BLaER1 (cell line): ENCODE measurements at regions not wholly inside any gene's neighbourhood (a gene's known extent, or its start where the extent isn't known, plus 50 kb on each side); places are given as distances from the start of the nearest gene placed in this dataset.

Experiments used
- H3K27ac ChIP-seq: shearing (Covaris generic); formaldehyde crosslinking; 2 replicates; pipeline ENCODE4 v1.8.1; 2022
- H3K27me3 ChIP-seq: shearing (Covaris generic); formaldehyde crosslinking; 2 replicates; pipeline ENCODE4 v1.8.1; 2022
- H3K36me3 ChIP-seq: shearing (Covaris generic); formaldehyde crosslinking; 2 replicates; pipeline ENCODE4 v1.8.1; 2022
- H3K4me1 ChIP-seq: shearing (Covaris generic); formaldehyde crosslinking; 2 replicates; pipeline ENCODE4 v1.8.1; 2022
- H3K4me2 ChIP-seq: shearing (Covaris generic); formaldehyde crosslinking; 2 replicates; pipeline ENCODE4 v1.8.1; 2022
- H3K4me3 ChIP-seq: shearing (Covaris generic); formaldehyde crosslinking; 2 replicates; pipeline ENCODE4 v1.8.1; 2022
- H3K9ac ChIP-seq: shearing (Covaris generic); formaldehyde crosslinking; 2 replicates; pipeline ENCODE4 v1.8.1; 2022
- H3K9me3 ChIP-seq: shearing (Covaris generic); formaldehyde crosslinking; 2 replicates; pipeline ENCODE4 v1.8.1; 2022
- H4K20me1 ChIP-seq: shearing (Covaris generic); formaldehyde crosslinking; 2 replicates; pipeline ENCODE4 v1.8.1; 2022
- Cebpa-rat ChIP-seq: shearing (Covaris generic); IDR thresholded peaks from 2 replicates; pipeline ENCODE4 v1.8.1; 2022

- H3K4me1 ChIP-seq: peaks cover 28% of the 10 kb centered on the region
- H3K36me3 ChIP-seq: no peaks in the 10 kb centered on the region
- no peak overlapping the region for H3K27ac ChIP-seq
- no peak for TF ChIP-seq Cebpa-rat
- H3K9me3 ChIP-seq: peaks cover 15% of the 10 kb centered on the region
- no peak overlapping the region for H3K9ac ChIP-seq
- H3K27me3 ChIP-seq: no peaks in the 10 kb centered on the region
- H4K20me1 ChIP-seq: no peaks in the 10 kb centered on the region
- no peak overlapping the region for H3K4me3 ChIP-seq
- H3K4me2 ChIP-seq: peak overlapping the region; percentile 41; the same call in 1 of the 2 replicates
Measured at GRCh38 chr10:131568866-131569265, 257.3 kb upstream of the TCERG1L start.

GRCh38 chr10:131569851-131570715 lies 258.6 kb upstream of the TCERG1L start:
- Histone ChIP-seq H3K4me1 (peaks cover 41% of the 10 kb centered on the region), H3K4me3 (no peak overlapping the region), H3K36me3 (no peaks in the 10 kb centered on the region), H3K4me2 (no peak overlapping the region), H4K20me1 (no peaks in the 10 kb centered on the region), H3K9ac (no peak overlapping the region), H3K27me3 (no peaks in the 10 kb centered on the region), H3K27ac (no peak overlapping the region), H3K9me3 (peaks cover 4% of the 10 kb centered on the region)
- TF ChIP-seq Cebpa-rat: no peak

- TF ChIP-seq Cebpa-rat: no peak
Measured at GRCh38 chr10:131570716-131571307, 259.3 kb upstream of the TCERG1L start.

GRCh38 chr10:131571346-131571745 lies 259.8 kb upstream of the TCERG1L start:
- Histone ChIP-seq H3K4me2 (no peak overlapping the region), H3K9ac (no peak overlapping the region), H3K36me3 (no peaks in the 10 kb centered on the region), H3K9me3 (no peaks in the 10 kb centered on the region), H3K27me3 (no peaks in the 10 kb centered on the region), H3K27ac (no peak overlapping the region), H3K4me3 (no peak overlapping the region), H3K4me1 (peaks cover 48% of the 10 kb centered on the region), H4K20me1 (no peaks in the 10 kb centered on the region)
- TF ChIP-seq Cebpa-rat: no peak

More at GRCh38 chr10:131570716-131571307, 259.3 kb upstream of the TCERG1L start:
- Histone ChIP-seq H4K20me1 (no peaks in the 10 kb centered on the region), H3K4me1 (peaks cover 43% of the 10 kb centered on the region), H3K27me3 (no peaks in the 10 kb centered on the region), H3K9me3 (no peaks in the 10 kb centered on the region; the same call in 1 of the 2 replicates), H3K4me2 (no peak overlapping the region), H3K36me3 (no peaks in the 10 kb centered on the region), H3K4me3 (no peak overlapping the region), H3K9ac (no peak overlapping the region), H3K27ac (no peak overlapping the region)

GRCh38 chr10:131571865-131572264 lies 260.3 kb upstream of the TCERG1L start:
- Histone ChIP-seq H3K9me3 (no peaks in the 10 kb centered on the region), H3K4me2 (no peak overlapping the region), H3K4me1 (peaks cover 50% of the 10 kb centered on the region), H3K27ac (no peak overlapping the region), H4K20me1 (no peaks in the 10 kb centered on the region), H3K9ac (no peak overlapping the region), H3K36me3 (no peaks in the 10 kb centered on the region), H3K27me3 (no peaks in the 10 kb centered on the region), H3K4me3 (no peak overlapping the region)
- TF ChIP-seq Cebpa-rat: no peak

GRCh38 chr10:131573256-131573655 lies 261.7 kb upstream of the TCERG1L start:
- Histone ChIP-seq H3K36me3 (no peaks in the 10 kb centered on the region), H3K27me3 (no peaks in the 10 kb centered on the region), H3K9me3 (no peaks in the 10 kb centered on the region), H3K4me3 (no peak overlapping the region), H3K4me2 (peak overlapping the region; percentile 67; the same call in 1 of the 2 replicates), H4K20me1 (no peaks in the 10 kb centered on the region), H3K27ac (no peak overlapping the region), H3K4me1 (peaks cover 56% of the 10 kb centered on the region), H3K9ac (no peak overlapping the region)
- no peak for TF ChIP-seq Cebpa-rat

- Histone ChIP-seq H3K27ac (peak overlapping the region; percentile 6; the same call in 1 of the 2 replicates), H3K4me1 (peaks cover 52% of the 10 kb centered on the region), H3K27me3 (no peaks in the 10 kb centered on the region), H3K36me3 (no peaks in the 10 kb centered on the region), H3K4me3 (no peak overlapping the region), H4K20me1 (no peaks in the 10 kb centered on the region), H3K9me3 (no peaks in the 10 kb centered on the region), H3K4me2 (peak overlapping the region; percentile 67), H3K9ac (no peak overlapping the region)
- no peak for TF ChIP-seq Cebpa-rat
Measured at GRCh38 chr10:131573707-131574106, 262.2 kb upstream of the TCERG1L start.

- no peaks in the 10 kb centered on the region for H3K9me3 ChIP-seq
- H3K4me3 ChIP-seq: no peak overlapping the region
- no peaks in the 10 kb centered on the region for H3K27me3 ChIP-seq
- no peaks in the 10 kb centered on the region for H3K36me3 ChIP-seq
- H3K27ac ChIP-seq: peak overlapping the region; percentile 6; the same call in 1 of the 2 replicates
- H3K9ac ChIP-seq: no peak overlapping the region
- no peak for TF ChIP-seq Cebpa-rat
- H3K4me1 ChIP-seq: peaks cover 48% of the 10 kb centered on the region
- peak overlapping the region; percentile 67 for H3K4me2 ChIP-seq
- no peaks in the 10 kb centered on the region for H4K20me1 ChIP-seq
Measured at GRCh38 chr10:131574363-131574706, 262.8 kb upstream of the TCERG1L start.

GRCh38 chr10:131574707-131575430 lies 263.3 kb upstream of the TCERG1L start:
- H3K4me2 ChIP-seq: peak overlapping the region; percentile 67
- no peak overlapping the region for H3K9ac ChIP-seq
- H4K20me1 ChIP-seq: no peaks in the 10 kb centered on the region
- peak overlapping the region; percentile 6; the same call in 1 of the 2 replicates for H3K27ac ChIP-seq
- no peaks in the 10 kb centered on the region for H3K9me3 ChIP-seq
- no peak for TF ChIP-seq Cebpa-rat
- no peak overlapping the region for H3K4me3 ChIP-seq
- peaks cover 53% of the 10 kb centered on the region for H3K4me1 ChIP-seq
- no peaks in the 10 kb centered on the region for H3K36me3 ChIP-seq
- no peaks in the 10 kb centered on the region for H3K27me3 ChIP-seq
